ENCODE measurements at regions not wholly inside any gene's neighbourhood (a gene's known extent, or its start where the extent isn't known, plus 50 kb on each side); places are given as distances from the start of the nearest gene placed in this dataset.

- TF ChIP-seq POLR2A (IDR thresholded peaks at IDR 0.05) (no peak), POLR2AphosphoS5 (IDR thresholded peaks at IDR 0.05) (no peak), CTCF (IDR thresholded peaks at IDR 0.05) (no peak), EP300 (IDR thresholded peaks at IDR 0.05; ENCODE audit: low read depth) (no peak)
These were observed 135.1 kb upstream of the VSTM2B start for GRCh38 chr19:29390742-29391141.
